ENCODE measurements at regions not wholly inside any gene's neighbourhood (a gene's known extent, or its start where the extent isn't known, plus 50 kb on each side); places are given as distances from the start of the nearest gene placed in this dataset.

- no peak overlapping the region for H3K4me3 ChIP-seq (ENCODE audit: low read length)
- TF ChIP-seq, protein P1, sequence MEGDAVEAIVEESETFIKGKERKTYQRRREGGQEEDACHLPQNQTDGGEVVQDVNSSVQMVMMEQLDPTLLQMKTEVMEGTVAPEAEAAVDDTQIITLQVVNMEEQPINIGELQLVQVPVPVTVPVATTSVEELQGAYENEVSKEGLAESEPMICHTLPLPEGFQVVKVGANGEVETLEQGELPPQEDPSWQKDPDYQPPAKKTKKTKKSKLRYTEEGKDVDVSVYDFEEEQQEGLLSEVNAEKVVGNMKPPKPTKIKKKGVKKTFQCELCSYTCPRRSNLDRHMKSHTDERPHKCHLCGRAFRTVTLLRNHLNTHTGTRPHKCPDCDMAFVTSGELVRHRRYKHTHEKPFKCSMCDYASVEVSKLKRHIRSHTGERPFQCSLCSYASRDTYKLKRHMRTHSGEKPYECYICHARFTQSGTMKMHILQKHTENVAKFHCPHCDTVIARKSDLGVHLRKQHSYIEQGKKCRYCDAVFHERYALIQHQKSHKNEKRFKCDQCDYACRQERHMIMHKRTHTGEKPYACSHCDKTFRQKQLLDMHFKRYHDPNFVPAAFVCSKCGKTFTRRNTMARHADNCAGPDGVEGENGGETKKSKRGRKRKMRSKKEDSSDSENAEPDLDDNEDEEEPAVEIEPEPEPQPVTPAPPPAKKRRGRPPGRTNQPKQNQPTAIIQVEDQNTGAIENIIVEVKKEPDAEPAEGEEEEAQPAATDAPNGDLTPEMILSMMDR (conservative IDR thresholded peaks at IDR 0.05; ENCODE audit: low read depth, low read length) = no peak
- DNase-seq (ENCODE audit: low read depth) = no peak
Observed at GRCh38 chr6:126897758-126898157, 220.7 kb upstream of the RSPO3 start.

DNA sequence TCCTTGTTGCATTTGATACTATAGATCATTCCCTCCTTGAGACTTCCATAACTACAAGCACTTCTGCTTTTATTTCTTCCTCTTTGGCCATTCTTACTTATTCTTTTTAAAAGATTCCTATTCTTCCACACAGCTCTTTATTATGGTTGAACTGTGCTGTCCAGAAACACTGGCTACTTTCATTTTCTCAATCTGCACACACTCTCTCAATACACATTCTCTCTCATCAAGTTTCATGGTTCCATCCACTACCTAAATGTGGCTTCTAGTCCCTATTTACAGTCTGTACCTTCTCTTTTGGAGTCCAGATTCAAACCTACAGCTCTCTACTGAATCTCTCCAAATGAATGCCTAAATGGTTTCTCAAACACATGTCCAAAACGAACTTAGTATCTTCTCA is 214.3 kb upstream of the RSPO3 start:
- no peak overlapping the region for H3K4me3 ChIP-seq (ENCODE audit: low read length)
- TF ChIP-seq, protein P1 (conservative IDR thresholded peaks at IDR 0.05; ENCODE audit: low read depth, low read length) = no peak

GRCh38 chr6:126905917-126906316 is 212.6 kb upstream of the RSPO3 start:
- H3K4me3 ChIP-seq (ENCODE audit: low read length) = no peak overlapping the region
- no peak for DNase-seq (ENCODE audit: low read depth)
- TF ChIP-seq, protein P1 (conservative IDR thresholded peaks at IDR 0.05; ENCODE audit: low read depth, low read length) = no peak

More for the DNA sequence above, 214.3 kb upstream of the RSPO3 start:
- DNase-seq (ENCODE audit: low read depth) = no peak

DNA sequence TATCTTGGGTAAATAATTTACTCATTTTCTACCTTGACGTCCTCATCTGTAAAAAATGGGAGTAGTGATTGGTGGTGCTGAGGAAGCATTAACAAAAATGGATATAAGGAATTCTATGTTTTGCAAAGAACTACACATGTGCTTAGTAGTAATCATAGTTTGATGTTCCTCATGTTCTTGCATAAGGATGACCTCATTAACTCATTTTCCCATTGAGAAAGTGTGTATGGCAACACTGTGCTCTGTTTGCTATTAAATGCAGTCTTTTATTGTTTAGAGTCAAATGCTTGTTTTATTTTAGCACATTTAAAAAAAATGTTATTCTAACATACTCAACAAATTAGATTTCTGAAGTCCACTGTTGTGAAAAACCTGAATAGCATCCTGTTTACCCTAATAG is 211.2 kb upstream of the RSPO3 start:
- no peak overlapping the region for H3K4me3 ChIP-seq (ENCODE audit: low read length)
- no peak for DNase-seq (ENCODE audit: low read depth)
- TF ChIP-seq, protein P1 (conservative IDR thresholded peaks at IDR 0.05; ENCODE audit: low read depth, low read length) = no peak

GRCh38 chr6:126907996-126908395 is 210.5 kb upstream of the RSPO3 start:
- TF ChIP-seq, protein P1 (conservative IDR thresholded peaks at IDR 0.05; ENCODE audit: low read depth, low read length) = no peak
- DNase-seq (ENCODE audit: low read depth) = no peak
- no peak overlapping the region for H3K4me3 ChIP-seq (ENCODE audit: low read length)

DNA sequence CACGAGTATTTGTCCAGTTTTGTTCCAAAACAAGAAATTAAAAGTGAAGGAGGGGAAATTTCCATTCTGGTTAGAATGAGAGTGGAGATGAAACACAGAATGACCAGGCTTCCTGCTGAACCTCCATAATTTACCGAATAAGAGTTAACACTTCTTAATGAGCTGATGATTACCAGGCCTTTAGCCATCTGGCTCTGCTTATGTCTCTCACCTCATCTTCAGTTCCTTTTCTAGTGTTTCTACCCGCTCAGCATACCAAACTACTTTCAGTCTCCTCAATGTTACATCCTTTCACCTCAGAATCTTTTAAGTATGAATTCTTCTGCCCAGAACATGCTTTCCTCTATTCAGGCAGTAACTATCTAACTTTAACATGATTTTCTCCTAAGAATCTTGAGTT is 209.0 kb upstream of the RSPO3 start:
- DNase-seq (ENCODE audit: low read depth) = no peak
- H3K4me3 ChIP-seq (ENCODE audit: low read length) = no peak overlapping the region
- TF ChIP-seq, protein P1 (conservative IDR thresholded peaks at IDR 0.05; ENCODE audit: low read depth, low read length) = no peak

DNA sequence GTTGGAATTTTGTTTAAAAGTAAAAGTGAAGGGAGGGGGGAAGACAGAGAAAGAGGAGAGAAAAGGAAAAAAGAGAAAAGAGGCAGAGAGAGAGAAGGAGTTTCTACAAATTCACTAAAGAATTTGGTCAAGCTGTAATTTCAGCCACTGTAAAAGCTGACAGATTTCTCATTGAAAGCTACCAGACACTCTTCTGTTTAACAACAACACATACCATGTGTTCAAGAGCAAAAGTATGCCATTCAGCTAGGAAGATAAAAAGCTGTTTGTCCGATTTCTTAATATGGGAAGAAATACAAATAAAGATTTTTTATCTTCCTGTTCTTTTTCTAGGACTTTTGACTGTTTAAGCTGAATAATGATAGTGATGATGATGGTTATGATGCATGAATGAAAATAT is 204.8 kb upstream of the RSPO3 start:
- no peak for DNase-seq (ENCODE audit: low read depth)

More for the DNA sequence above, 204.8 kb upstream of the RSPO3 start:
- TF ChIP-seq, protein P1 (conservative IDR thresholded peaks at IDR 0.05; ENCODE audit: low read depth, low read length) = no peak
- H3K4me3 ChIP-seq (ENCODE audit: low read length) = no peak overlapping the region
